ENCODE measurements at regions not wholly inside any gene's neighbourhood (a gene's known extent, or its start where the extent isn't known, plus 50 kb on each side); places are given as distances from the start of the nearest gene placed in this dataset.

GRCh38 chr1:57704231-57704630 is 280.4 kb upstream of the DAB1 start:
- no peak overlapping the region for H3K27ac ChIP-seq
- no peak for TF ChIP-seq ZFX (IDR thresholded peaks at IDR 0.05; ENCODE audit: borderline replicate concordance)
- TF ChIP-seq CTCF (IDR thresholded peaks at IDR 0.05), result no peak

- no peak overlapping the region for H3K27ac ChIP-seq
- no peak for TF ChIP-seq CTCF (IDR thresholded peaks at IDR 0.05)
- no peak for TF ChIP-seq ZFX (IDR thresholded peaks at IDR 0.05; ENCODE audit: borderline replicate concordance)
Observed at GRCh38 chr1:57696904-57697303, 273.0 kb upstream of the DAB1 start.

GRCh38 chr1:57696043-57696442 is 272.2 kb upstream of the DAB1 start:
- no peak overlapping the region for H3K27ac ChIP-seq
- TF ChIP-seq CTCF (IDR thresholded peaks at IDR 0.05) (no peak), ZFX (IDR thresholded peaks at IDR 0.05; ENCODE audit: borderline replicate concordance) (no peak)

GRCh38 chr1:57686306-57686705 is 262.4 kb upstream of the DAB1 start:
- TF ChIP-seq CTCF (IDR thresholded peaks at IDR 0.05) (no peak), ZFX (IDR thresholded peaks at IDR 0.05; ENCODE audit: borderline replicate concordance) (no peak)
- H3K27ac ChIP-seq, result no peak overlapping the region

GRCh38 chr1:57683037-57683942 is 259.4 kb upstream of the DAB1 start:
- no peak overlapping the region for H3K27ac ChIP-seq

GRCh38 chr1:57678138-57678537 is 254.3 kb upstream of the DAB1 start:
- TF ChIP-seq ZFX (IDR thresholded peaks at IDR 0.05; ENCODE audit: borderline replicate concordance) (no peak), CTCF (IDR thresholded peaks at IDR 0.05) (no peak)
- H3K27ac ChIP-seq, result no peak overlapping the region

More at GRCh38 chr1:57683037-57683942, 259.4 kb upstream of the DAB1 start:
- TF ChIP-seq CTCF (IDR thresholded peaks at IDR 0.05) (no peak), ZFX (IDR thresholded peaks at IDR 0.05; ENCODE audit: borderline replicate concordance) (no peak)

GRCh38 chr1:57675776-57676175 is 251.9 kb upstream of the DAB1 start:
- H3K27ac ChIP-seq, result no peak overlapping the region
- TF ChIP-seq ZFX (IDR thresholded peaks at IDR 0.05; ENCODE audit: borderline replicate concordance), result no peak
- no peak for TF ChIP-seq CTCF (IDR thresholded peaks at IDR 0.05)

All from 22Rv1 (cell line).